ENCODE measurements at regions not wholly inside any gene's neighbourhood (a gene's known extent, or its start where the extent isn't known, plus 50 kb on each side); places are given as distances from the start of the nearest gene placed in this dataset.

DNA sequence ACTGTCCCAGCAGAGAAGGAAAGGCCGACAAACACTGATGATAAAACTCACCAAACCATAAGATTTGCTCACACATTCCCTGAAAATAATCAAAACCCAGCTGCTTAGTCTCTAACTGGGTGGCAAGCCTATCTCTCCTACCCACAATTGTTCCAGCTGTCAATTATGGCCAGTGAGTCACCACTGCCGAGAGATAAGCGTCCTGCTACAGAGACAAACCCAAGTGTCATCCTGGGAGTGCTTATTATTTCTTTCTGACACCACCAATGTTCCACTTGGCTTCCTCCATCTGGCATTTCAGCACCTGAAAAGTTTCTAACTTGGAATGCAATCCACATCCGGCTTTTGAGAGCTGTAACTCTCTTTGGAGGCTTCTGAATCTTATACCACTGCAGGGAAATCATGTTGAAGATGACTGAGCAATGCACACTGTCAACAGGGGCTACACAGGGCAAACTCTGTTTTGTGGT is 51.5 kb upstream of the VAV3 start:
- no peak for DNase-seq (ENCODE audit: extremely low read depth in 1 of 2, low read depth in 1 of 2)

All from activated CD8-positive, alpha-beta memory T cell treated with anti-CD3 and anti-CD28 coated beads for 1 hour (primary cell).